Common myeloid progenitor, CD34-positive (primary cell): ENCODE measurements at regions not wholly inside any gene's neighbourhood (a gene's known extent, or its start where the extent isn't known, plus 50 kb on each side); places are given as distances from the start of the nearest gene placed in this dataset.

Experiments
- CTCF ChIA-PET: fragments of 350-600 bp; sonication (Branson Sonifier 250); formaldehyde crosslinking; loops from one replicate; lab custom pipeline; 2021; ENCODE audit warnings: antibody characterized with exemption; lab: Charles Lee
- POLR2A ChIA-PET: fragments of 350-600 bp; sonication (Branson Sonifier 250); formaldehyde crosslinking; loops from one replicate; lab custom pipeline; 2021; ENCODE audit warnings: antibody characterized with exemption; lab: Charles Lee
- DNase-seq, 3 donors: peaks; one replicate each; pipeline versions ENCODE4 v3.0.0 to v3.0.0-alpha.2; 2013
- H3K27ac ChIP-seq, 2 experiments: 1 replicate in 1 of 2; 2 replicates in 1 of 2; pipeline ENCODE4 v1.7.0; 2013; ENCODE audit warnings: inconsistent platforms in 2 of 2, low read length in 2 of 2, mild to moderate bottlenecking in 2 of 2, low read depth in 1 of 2, moderate library complexity in 1 of 2; ENCODE audit not compliant: severe bottlenecking in 2 of 2, insufficient read depth in 1 of 2, poor library complexity in 1 of 2
- H3K27me3 ChIP-seq, 5 experiments: replicated peaks in 2 of 5; 1 replicate in 3 of 5; 2 replicates in 2 of 5; pipeline versions ENCODE4 v1.6.1 to v1.7.0; 2013; ENCODE audit warnings: low read length in 4 of 5, mild to moderate bottlenecking in 2 of 5, moderate library complexity in 2 of 5, inconsistent platforms in 1 of 5; ENCODE audit not compliant: insufficient read depth in 5 of 5, control insufficient read depth in 4 of 5
- H3K36me3 ChIP-seq, 4 experiments: 1 replicate in 2 of 4; 2 replicates in 2 of 4; pipeline versions ENCODE4 v1.6.1 to v1.7.0; 2013; ENCODE audit warnings: low read length in 3 of 4, control low read depth in 1 of 4, mild to moderate bottlenecking in 1 of 4; ENCODE audit not compliant: control insufficient read depth in 4 of 4, insufficient read depth in 4 of 4
- H3K4me1 ChIP-seq, 4 experiments: 1 replicate in 3 of 4; 2 replicates in 1 of 4; pipeline versions ENCODE4 v1.6.1 to v1.7.1; 2013; ENCODE audit warnings: low read length in 3 of 4, mild to moderate bottlenecking in 3 of 4, control low read depth in 1 of 4, inconsistent platforms in 1 of 4, moderate library complexity in 1 of 4; ENCODE audit not compliant: control insufficient read depth in 4 of 4, insufficient read depth in 4 of 4; ENCODE audit errors: control extremely low read depth in 1 of 4
- H3K4me3 ChIP-seq, 7 experiments: 1 replicate in 4 of 7; 2 replicates in 3 of 7; pipeline versions ENCODE4 v1.5.1 to v1.7.0; 2013; ENCODE audit warnings: mild to moderate bottlenecking in 7 of 7, low read length in 6 of 7, moderate library complexity in 6 of 7, inconsistent platforms in 2 of 7, low read depth in 2 of 7, control low read depth in 1 of 7; ENCODE audit not compliant: insufficient read depth in 4 of 7, control insufficient read depth in 1 of 7; ENCODE audit errors: extremely low read depth in 1 of 7
- H3K9me3 ChIP-seq, 5 experiments: 1 replicate in 4 of 5; 2 replicates in 1 of 5; pipeline versions ENCODE4 v1.6.1 to v1.7.1; 2013; ENCODE audit warnings: low read length in 4 of 5, mild to moderate bottlenecking in 2 of 5, inconsistent platforms in 1 of 5, low read depth in 1 of 5, moderate library complexity in 1 of 5; ENCODE audit not compliant: control insufficient read depth in 4 of 5, insufficient read depth in 2 of 5; ENCODE audit errors: control extremely low read depth in 1 of 5
- WGBS: methylation state at CpG from one replicate; pipeline ENCODE4 v1.1.5; 2013; ENCODE audit not compliant: insufficient coverage; 5-methylcytosine and 5-hydroxymethylcytosine counted together

GRCh38 chr20:19833395-19833794 lies 75.3 kb downstream of the RIN2 start:
- WGBS: 90% methylated on average over 5 of the region's 6 CpGs
- ChIA-PET POLR2A (no interaction called here), CTCF (no interaction called here)
- H3K27me3 ChIP-seq: no peaks in the 10 kb centered on the region
- no peak for DNase-seq
- H3K36me3 ChIP-seq: no peaks in the 10 kb centered on the region
- no peaks in the 10 kb centered on the region for H3K9me3 ChIP-seq
- H3K27ac ChIP-seq: no peak overlapping the region
- no peak overlapping the region for H3K4me3 ChIP-seq
- H3K4me1 ChIP-seq: peaks cover 0 to 5% (median 2%) of the 10 kb centered on the region in 4 experiments

DNA sequence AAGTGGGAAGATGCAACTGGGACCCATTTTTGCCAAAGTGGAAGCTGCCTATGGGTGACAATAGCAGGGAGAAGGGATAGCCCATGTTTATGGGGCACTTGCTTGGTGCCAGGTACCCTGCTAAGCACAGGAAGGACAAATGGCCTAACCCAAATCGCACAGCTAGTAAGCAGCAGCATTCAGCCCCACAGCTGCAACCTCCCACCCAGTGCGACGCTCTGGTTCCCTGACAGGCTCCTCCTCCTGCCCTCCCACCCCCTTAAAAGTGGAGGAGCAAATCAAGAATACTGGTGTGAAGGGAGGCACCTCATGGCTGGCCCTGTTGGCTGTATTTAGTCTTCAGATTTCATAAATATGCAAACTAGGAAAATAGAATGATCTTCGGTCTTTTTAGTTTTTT lies 76.2 kb downstream of the RIN2 start:
- POLR2A ChIA-PET: no interaction called here
- Histone ChIP-seq H3K4me1 (peaks cover 0 to 6% (median 3%) of the 10 kb centered on the region in 4 experiments), H3K9me3 (no peaks in the 10 kb centered on the region), H3K27ac (no peak overlapping the region), H3K27me3 (no peaks in the 10 kb centered on the region), H3K36me3 (no peaks in the 10 kb centered on the region), H3K4me3 (no peak overlapping the region)
- CTCF ChIA-PET: no interaction called here
- WGBS: 100% methylated on average over 1 of the region's 4 CpGs
- DNase-seq: no peak

- POLR2A ChIA-PET: no interaction called here
- no peaks in the 10 kb centered on the region for H3K36me3 ChIP-seq
- WGBS: 100% methylated on average over 1 of the region's 1 CpG
- CTCF ChIA-PET: no interaction called here
- H3K4me3 ChIP-seq: no peak overlapping the region
- H3K4me1 ChIP-seq: peaks cover 0 to 11% (median 3%) of the 10 kb centered on the region in 4 experiments
- no peaks in the 10 kb centered on the region for H3K27me3 ChIP-seq
- no peaks in the 10 kb centered on the region for H3K9me3 ChIP-seq
- DNase-seq: no peak
- no peak overlapping the region for H3K27ac ChIP-seq
Observed at GRCh38 chr20:19834783-19835182, 76.7 kb downstream of the RIN2 start.

GRCh38 chr20:19835533-19836222 lies 77.6 kb downstream of the RIN2 start:
- 97% methylated on average over 8 of the region's 9 CpGs for WGBS
- Histone ChIP-seq H3K4me3 (no peak overlapping the region), H3K27me3 (no peaks in the 10 kb centered on the region), H3K27ac (no peak overlapping the region), H3K4me1 (peaks cover 0 to 19% (median 5%) of the 10 kb centered on the region in 4 experiments), H3K36me3 (no peaks in the 10 kb centered on the region), H3K9me3 (no peaks in the 10 kb centered on the region)
- no peak for DNase-seq
- CTCF ChIA-PET: interaction anchor here (1.2 to 1.3 kb wide), 2 partner anchors 8 to 20 kb away, joined by 3 to 5 read pairs; no protein-coding TSS in a partner anchor
- POLR2A ChIA-PET: interaction anchor here (0.6 kb wide), 2 partner anchors 115 to 1226 kb away, joined by 3 read pairs; no protein-coding TSS in a partner anchor

- DNase-seq: no peak
- Histone ChIP-seq H3K9me3 (peaks cover 0 to 20% (median 2%) of the 10 kb centered on the region in 5 experiments), H3K4me3 (no peak overlapping the region), H3K4me1 (peaks cover 0 to 16% (median 2%) of the 10 kb centered on the region in 4 experiments), H3K27ac (no peak overlapping the region), H3K36me3 (peaks cover 0 to 2% (median 0%) of the 10 kb centered on the region in 4 experiments), H3K27me3 (no peaks in the 10 kb centered on the region)
- CTCF ChIA-PET: no interaction called here
- WGBS: 90% methylated on average over 4 of the region's 5 CpGs
- POLR2A ChIA-PET: no interaction called here
Observed at GRCh38 chr20:19838468-19838867, 80.4 kb downstream of the RIN2 start.

DNA sequence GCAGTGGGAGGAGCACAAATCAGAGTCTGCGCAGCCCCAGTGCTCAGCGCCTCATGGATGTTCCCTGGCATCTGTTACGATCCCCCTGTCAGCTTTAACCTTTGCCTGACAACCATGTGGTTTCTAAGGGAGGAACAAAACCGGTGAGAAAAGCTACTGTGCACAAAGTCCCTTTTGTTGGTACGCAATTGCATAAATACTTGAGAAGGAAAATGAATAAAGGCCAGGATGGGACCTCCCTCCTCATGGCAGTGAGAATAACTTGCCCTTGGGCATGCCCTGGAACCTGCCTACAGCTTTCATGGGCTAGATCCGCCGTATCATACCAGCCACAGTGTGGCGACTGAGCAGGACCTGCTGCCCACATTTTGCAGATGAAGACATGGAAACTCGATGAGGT lies 81.0 kb downstream of the RIN2 start:
- ChIA-PET POLR2A (no interaction called here), CTCF (no interaction called here)
- Histone ChIP-seq H3K9me3 (peaks cover 0 to 21% (median 2%) of the 10 kb centered on the region in 5 experiments), H3K36me3 (peaks cover 0 to 2% (median 0%) of the 10 kb centered on the region in 4 experiments), H3K27me3 (no peaks in the 10 kb centered on the region), H3K4me3 (no peak overlapping the region), H3K27ac (no peak overlapping the region), H3K4me1 (peaks cover 0 to 16% (median 2%) of the 10 kb centered on the region in 4 experiments)
- no peak for DNase-seq
- WGBS: 96% methylated on average over 6 of the region's 9 CpGs

DNA sequence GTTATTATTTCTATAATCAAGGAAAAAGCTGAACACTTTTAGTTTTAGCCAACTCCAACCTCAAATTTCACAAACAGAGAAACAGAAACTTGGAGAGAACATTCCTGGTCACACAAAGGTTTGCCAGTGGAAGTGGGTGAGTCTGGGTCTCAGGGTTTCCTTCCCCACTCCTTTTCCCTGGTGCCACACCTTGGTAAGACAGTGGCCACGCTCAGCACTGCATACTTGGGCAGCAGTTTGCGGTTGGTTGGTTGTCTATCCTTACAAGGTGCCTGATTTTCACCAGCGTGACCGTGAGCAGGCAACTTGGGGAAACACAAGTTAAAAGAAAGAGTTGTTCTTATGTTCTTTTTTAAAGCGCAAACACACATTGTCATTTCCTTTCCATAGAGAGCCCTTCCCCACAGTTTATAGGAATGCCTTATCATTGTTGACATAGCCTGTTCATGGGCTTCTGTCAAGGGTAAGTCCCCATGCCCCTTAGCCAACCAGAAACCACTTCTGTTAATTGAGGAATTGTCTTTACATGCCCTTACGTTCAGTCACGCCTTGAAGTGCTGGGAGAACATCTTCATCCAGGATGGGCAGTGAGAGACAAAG lies 82.2 kb downstream of the RIN2 start:
- peaks cover 0 to 21% (median 2%) of the 10 kb centered on the region in 5 experiments for H3K9me3 ChIP-seq
- CTCF ChIA-PET: no interaction called here
- POLR2A ChIA-PET: no interaction called here
- peaks cover 0 to 16% (median 2%) of the 10 kb centered on the region in 4 experiments for H3K4me1 ChIP-seq
- peak overlapping the region in 3 of 7 experiments; percentile 2 to 38 (median 22) for H3K4me3 ChIP-seq
- WGBS: 15% methylated on average over 4 of the region's 7 CpGs
- peaks cover 0 to 2% (median 0%) of the 10 kb centered on the region in 4 experiments for H3K36me3 ChIP-seq
- peak; percentile 14 to 75 (median 66) for DNase-seq
- no peaks in the 10 kb centered on the region for H3K27me3 ChIP-seq
- H3K27ac ChIP-seq: peak overlapping the region in 1 of 2 experiments; percentile 27
